PC-3 (cell line): ENCODE measurements at regions not wholly inside any gene's neighbourhood (a gene's known extent, or its start where the extent isn't known, plus 50 kb on each side); places are given as distances from the start of the nearest gene placed in this dataset.
"Not testable (repeated sequence)": the region's sequence is repeated elsewhere in the genome, so short reads cannot be mapped to it uniquely, and the experiment has no call there.

ENCODE experiments used
- ATAC-seq: fragments of 200-7000 bp; cut with Tn5 transposase; 2 replicates; pipeline ENCODE4 v1.9.1; 2020; ENCODE audit warnings: mild to moderate bottlenecking, moderate library complexity
- BruUV-seq: library from RNA; stranded (reverse); fragments of 400-500 nt; replicated peaks from 2 replicates; lab custom pipeline; 2021; lab: Mats Ljungman, UMichigan
- CTCF ChIA-PET: fragments of 300-600 bp; sonication (Branson Sonifier 250); formaldehyde crosslinking; loops from one replicate; lab custom pipeline; 2022; ENCODE audit warnings: antibody characterized with exemption; lab: Charles Lee
- POLR2A ChIA-PET: fragments of 300-600 bp; sonication (Branson Sonifier 250); formaldehyde crosslinking; loops from one replicate; lab custom pipeline; 2022; ENCODE audit warnings: antibody characterized with exemption; ENCODE audit not compliant: unreplicated experiment; lab: Charles Lee
- DNase-seq: peaks from one replicate; pipeline ENCODE4 v3.0.0-alpha.2; 2015
- H2AFZ ChIP-seq: fragments of 300-600 bp; sonication (generic); 2 replicates; pipeline ENCODE4 v1.6.0; 2016; ENCODE audit warnings: antibody characterized with exemption, low read length
- H3F3A ChIP-seq: fragments of 300-600 bp; sonication (generic); one replicate; pipeline ENCODE4 v1.6.0; 2017; ENCODE audit warnings: antibody characterized with exemption, low read length, control low read depth, mild to moderate bottlenecking; ENCODE audit not compliant: unreplicated experiment
- H3K27ac ChIP-seq: fragments of 300-600 bp; sonication (generic); 2 replicates; pipeline ENCODE4 v1.5.1; 2016; ENCODE audit warnings: mild to moderate bottlenecking, low read length
- H3K27me3 ChIP-seq: fragments of 300-600 bp; sonication (generic); 2 replicates; pipeline ENCODE4 v1.6.1; 2016; ENCODE audit warnings: low read length, mixed read lengths
- H3K36me3 ChIP-seq: fragments of 300-600 bp; sonication (generic); 2 replicates; pipeline ENCODE4 v1.6.1; 2016; ENCODE audit warnings: low read depth, mixed run types, low read length, mixed read lengths
- H3K4me1 ChIP-seq: fragments of 300-600 bp; sonication (generic); 2 replicates; pipeline ENCODE4 v1.5.1; 2016; ENCODE audit warnings: low read length; ENCODE audit not compliant: insufficient read depth
- H3K4me2 ChIP-seq: fragments of 300-600 bp; sonication (generic); 2 replicates; pipeline ENCODE4 v1.6.0; 2016; ENCODE audit warnings: low read length
- H3K4me3 ChIP-seq: fragments of 300-600 bp; sonication (generic); 2 replicates; pipeline ENCODE4 v1.5.1; 2016; ENCODE audit warnings: mild to moderate bottlenecking, low read length, mixed read lengths
- H3K79me2 ChIP-seq: fragments of 300-600 bp; sonication (generic); 2 replicates; pipeline ENCODE4 v1.6.1; 2017; ENCODE audit warnings: low read length, mixed read lengths
- H3K9ac ChIP-seq: fragments of 300-600 bp; sonication (generic); 2 replicates; pipeline ENCODE4 v1.6.0; 2016; ENCODE audit warnings: mild to moderate bottlenecking, low read length
- H3K9me2 ChIP-seq: fragments of 300-600 bp; sonication (generic); replicated peaks from 2 replicates; pipeline ENCODE4 v1.6.1; 2016; ENCODE audit warnings: mixed run types, low read length, mixed read lengths
- H3K9me3 ChIP-seq: fragments of 300-600 bp; sonication (generic); 2 replicates; pipeline ENCODE4 v1.6.1; 2016; ENCODE audit warnings: low read length, mixed read lengths
- H4K20me1 ChIP-seq: fragments of 300-600 bp; sonication (generic); 2 replicates; pipeline ENCODE4 v1.6.1; 2016; ENCODE audit warnings: low read length, mixed read lengths
- CTCF ChIP-seq: fragments of 300-600 bp; sonication (generic); conservative IDR thresholded peaks from 2 replicates; pipeline ENCODE4 v1.5.1; 2017; ENCODE audit warnings: antibody characterized with exemption, low read depth, mild to moderate bottlenecking, low read length
- EZH2 ChIP-seq: fragments of 300-600 bp; sonication (generic); IDR thresholded peaks from one replicate; pipeline ENCODE4 v1.6.1; 2017; ENCODE audit warnings: antibody characterized with exemption, mild to moderate bottlenecking, low read length; ENCODE audit not compliant: unreplicated experiment
- EZH2phosphoT487 ChIP-seq: fragments of 300-600 bp; sonication (generic); IDR thresholded peaks from 2 replicates; pipeline ENCODE4 v1.6.1; 2018; ENCODE audit warnings: mild to moderate bottlenecking, antibody characterized with exemption, low read length, borderline replicate concordance
- intact Hi-C: fragments of 100-400 bp; cut with micrococcal nuclease; formaldehyde crosslinking; loops from 2 replicates; pipeline ENCODE4 v1.9.0; 2023

GRCh38 chr4:100340512-100341485, 150.5 kb upstream of the DDIT4L start:
- no peaks in the 10 kb centered on the region for H3F3A ChIP-seq
- no peaks in the 10 kb centered on the region for H3K4me1 ChIP-seq
- TF ChIP-seq CTCF = no peak
- no peaks in the 10 kb centered on the region for H3K27me3 ChIP-seq
- no peak overlapping the region for H3K27ac ChIP-seq
- intact Hi-C loops = no loop called here
- ChIA-PET POLR2A (no interaction called here), CTCF (no interaction called here)
- no peak overlapping the region for H2AFZ ChIP-seq
- no peak overlapping the region for H3K9ac ChIP-seq
- no peaks in the 10 kb centered on the region for H4K20me1 ChIP-seq
- no peak overlapping the region for H3K4me3 ChIP-seq
- no peak for ATAC-seq
- H3K4me2 ChIP-seq = no peak overlapping the region
- no peaks in the 10 kb centered on the region for H3K79me2 ChIP-seq
- no TSS peak for BruUV-seq
- H3K36me3 ChIP-seq = no peaks in the 10 kb centered on the region
- DNase-seq = no peak
- H3K9me2 ChIP-seq = no peaks in the 10 kb centered on the region
- H3K9me3 ChIP-seq = no peaks in the 10 kb centered on the region

GRCh38 chr4:100339870-100340269, 149.6 kb upstream of the DDIT4L start:
- no peak overlapping the region for H3K9ac ChIP-seq
- DNase-seq = no peak
- no peaks in the 10 kb centered on the region for H4K20me1 ChIP-seq
- H3K27ac ChIP-seq = no peak overlapping the region
- no peak overlapping the region for H2AFZ ChIP-seq
- no peaks in the 10 kb centered on the region for H3K79me2 ChIP-seq
- no TSS peak for BruUV-seq
- no peak overlapping the region for H3K4me3 ChIP-seq
- H3K9me2 ChIP-seq = no peaks in the 10 kb centered on the region
- TF ChIP-seq CTCF (no peak), EZH2 (no peak), EZH2phosphoT487 (no peak)
- no peaks in the 10 kb centered on the region for H3K36me3 ChIP-seq
- no peaks in the 10 kb centered on the region for H3F3A ChIP-seq
- no peak for ATAC-seq
- no peaks in the 10 kb centered on the region for H3K9me3 ChIP-seq
- no peak overlapping the region for H3K4me2 ChIP-seq
- intact Hi-C loops = no loop called here
- POLR2A ChIA-PET = no interaction called here
- no peaks in the 10 kb centered on the region for H3K27me3 ChIP-seq
- H3K4me1 ChIP-seq = no peaks in the 10 kb centered on the region
- CTCF ChIA-PET = no interaction called here

- H3F3A ChIP-seq, H4K20me1 ChIP-seq, H3K36me3 ChIP-seq, H3K9ac ChIP-seq, H3K27ac ChIP-seq, H3K27me3 ChIP-seq, CTCF ChIA-PET, BruUV-seq, H2AFZ ChIP-seq, POLR2A ChIA-PET, H3K9me2 ChIP-seq, H3K4me3 ChIP-seq, H3K9me3 ChIP-seq, ATAC-seq, DNase-seq, H3K4me1 ChIP-seq, intact Hi-C loops, H3K4me2 ChIP-seq, H3K79me2 ChIP-seq: not testable (repeated sequence)
These were observed 143.2 kb upstream of the DDIT4L start for GRCh38 chr4:100333491-100333890.
